WTC11 (cell line): ENCODE measurements at regions not wholly inside any gene's neighbourhood (a gene's known extent, or its start where the extent isn't known, plus 50 kb on each side); places are given as distances from the start of the nearest gene placed in this dataset.

Experiments
- ATF1 ChIP-seq: sonication (generic); formaldehyde crosslinking; IDR thresholded peaks from 2 replicates; pipeline ENCODE4 v1.8.1; 2023; ENCODE audit warnings: mild to moderate bottlenecking, moderate library complexity, missing genetic modification reagents
- CTCF ChIP-seq: fragments of 200-600 bp; IDR thresholded peaks from 2 replicates; pipeline ENCODE4 v1.8.0; 2022; ENCODE audit warnings: antibody characterized with exemption
- ESRRA ChIP-seq: sonication (generic); formaldehyde crosslinking; IDR thresholded peaks from 2 replicates; pipeline ENCODE4 v1.8.1; 2022; ENCODE audit warnings: mild to moderate bottlenecking, missing genetic modification reagents, borderline replicate concordance
- FOXJ3 ChIP-seq: sonication (generic); formaldehyde crosslinking; IDR thresholded peaks from 2 replicates; pipeline ENCODE4 v1.9.0; 2021; ENCODE audit warnings: missing genetic modification reagents, mild to moderate bottlenecking, borderline replicate concordance
- KAT7 ChIP-seq: sonication (generic); formaldehyde crosslinking; IDR thresholded peaks from 2 replicates; pipeline ENCODE4 v1.8.1; 2023; ENCODE audit warnings: missing genetic modification reagents, mild to moderate bottlenecking, borderline replicate concordance
- NFYB ChIP-seq: sonication (generic); formaldehyde crosslinking; conservative IDR thresholded peaks from 2 replicates; pipeline ENCODE4 v1.8.0; 2022; ENCODE audit warnings: low read depth, missing genetic modification reagents
- SMAD3 ChIP-seq: sonication (generic); formaldehyde crosslinking; IDR thresholded peaks from 2 replicates; pipeline ENCODE4 v1.8.0; 2022; ENCODE audit warnings: missing genetic modification reagents, mild to moderate bottlenecking, borderline replicate concordance
- SMAD4 ChIP-seq: sonication (generic); formaldehyde crosslinking; IDR thresholded peaks from 2 replicates; pipeline ENCODE4 v1.8.0; 2022; ENCODE audit warnings: mild to moderate bottlenecking, missing genetic modification reagents
- SOX15 ChIP-seq: fragments of 250-450 bp; sonication (Bioruptor Pico); IDR thresholded peaks from 2 replicates; pipeline ENCODE4 v1.9.0; 2021; ENCODE audit warnings: mild to moderate bottlenecking
- SP1 ChIP-seq: sonication (generic); formaldehyde crosslinking; conservative IDR thresholded peaks from 2 replicates; pipeline ENCODE4 v1.8.1; 2022; ENCODE audit warnings: missing genetic modification reagents
- TP53 ChIP-seq: sonication (generic); formaldehyde crosslinking; IDR thresholded peaks from 2 replicates; pipeline ENCODE4 v1.8.1; 2023; ENCODE audit warnings: mild to moderate bottlenecking, missing genetic modification reagents
- USF2 ChIP-seq: sonication (generic); formaldehyde crosslinking; IDR thresholded peaks from 2 replicates; pipeline ENCODE4 v1.8.1; 2023; ENCODE audit warnings: mild to moderate bottlenecking, missing genetic modification reagents, moderate library complexity
- ZSCAN18 ChIP-seq: fragments of 250-450 bp; sonication (Bioruptor Pico); IDR thresholded peaks from 2 replicates; pipeline ENCODE4 v2.1.2; 2022; ENCODE audit warnings: mild to moderate bottlenecking, moderate library complexity

DNA sequence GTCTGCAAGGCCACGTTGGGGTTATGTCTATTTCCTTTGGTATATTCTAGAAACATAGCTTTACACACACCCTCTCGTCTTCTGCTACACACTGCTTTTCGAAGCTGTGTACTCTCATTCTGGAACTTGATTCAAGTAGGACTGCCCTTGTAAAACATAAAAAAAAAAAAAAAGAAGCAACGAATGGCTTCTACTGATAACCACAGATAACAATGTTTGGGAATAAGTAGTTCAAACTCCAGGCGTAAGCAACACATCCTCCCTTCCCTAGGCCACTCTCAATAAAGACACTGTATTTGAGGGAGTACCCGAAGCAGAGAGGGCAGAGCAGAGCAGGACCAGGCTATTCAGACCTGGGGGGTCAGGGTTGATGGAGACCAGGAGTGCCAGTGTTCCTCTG is 496.7 kb downstream of the MATN1 start:
- TF ChIP-seq SOX15 (CRISPR knock-in tag) = no peak
- no peak for TF ChIP-seq KAT7 (CRISPR knock-in tag)
- TF ChIP-seq CTCF = no peak
- no peak for TF ChIP-seq NFYB
- no peak for TF ChIP-seq FOXJ3
- no peak for TF ChIP-seq SMAD3
- no peak for TF ChIP-seq USF2 (CRISPR knock-in tag)
- no peak for TF ChIP-seq SP1
- no peak for TF ChIP-seq TP53 (CRISPR knock-in tag)
- TF ChIP-seq ZSCAN18 (CRISPR knock-in tag) = no peak
- no peak for TF ChIP-seq ESRRA (CRISPR knock-in tag)
- no peak for TF ChIP-seq SMAD4 (CRISPR knock-in tag)
- no peak for TF ChIP-seq ATF1 (CRISPR knock-in tag)
